ENCODE measurements at regions not wholly inside any gene's neighbourhood (a gene's known extent, or its start where the extent isn't known, plus 50 kb on each side); places are given as distances from the start of the nearest gene placed in this dataset.

- TF ChIP-seq, protein P1, sequence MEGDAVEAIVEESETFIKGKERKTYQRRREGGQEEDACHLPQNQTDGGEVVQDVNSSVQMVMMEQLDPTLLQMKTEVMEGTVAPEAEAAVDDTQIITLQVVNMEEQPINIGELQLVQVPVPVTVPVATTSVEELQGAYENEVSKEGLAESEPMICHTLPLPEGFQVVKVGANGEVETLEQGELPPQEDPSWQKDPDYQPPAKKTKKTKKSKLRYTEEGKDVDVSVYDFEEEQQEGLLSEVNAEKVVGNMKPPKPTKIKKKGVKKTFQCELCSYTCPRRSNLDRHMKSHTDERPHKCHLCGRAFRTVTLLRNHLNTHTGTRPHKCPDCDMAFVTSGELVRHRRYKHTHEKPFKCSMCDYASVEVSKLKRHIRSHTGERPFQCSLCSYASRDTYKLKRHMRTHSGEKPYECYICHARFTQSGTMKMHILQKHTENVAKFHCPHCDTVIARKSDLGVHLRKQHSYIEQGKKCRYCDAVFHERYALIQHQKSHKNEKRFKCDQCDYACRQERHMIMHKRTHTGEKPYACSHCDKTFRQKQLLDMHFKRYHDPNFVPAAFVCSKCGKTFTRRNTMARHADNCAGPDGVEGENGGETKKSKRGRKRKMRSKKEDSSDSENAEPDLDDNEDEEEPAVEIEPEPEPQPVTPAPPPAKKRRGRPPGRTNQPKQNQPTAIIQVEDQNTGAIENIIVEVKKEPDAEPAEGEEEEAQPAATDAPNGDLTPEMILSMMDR (IDR thresholded peaks at IDR 0.05; ENCODE audit: low read length): no peak
- no peak for TF ChIP-seq EZH2phosphoT487 (IDR thresholded peaks at IDR 0.05; ENCODE audit: low read length)
Measured at GRCh38 chr4:100071506-100071905, 118.8 kb downstream of the DDIT4L start.
